Neural cell (in vitro differentiated cells): ENCODE measurements at regions not wholly inside any gene's neighbourhood (a gene's known extent, or its start where the extent isn't known, plus 50 kb on each side); places are given as distances from the start of the nearest gene placed in this dataset.

Experiments
- CTCF ChIP-seq: fragments of 450-650 bp; IDR thresholded peaks from 2 replicates; pipeline ENCODE4 v1.5.1; 2014; ENCODE audit warnings: antibody characterized with exemption, mild to moderate bottlenecking, moderate library complexity; ENCODE audit not compliant: poor library complexity, severe bottlenecking
- EP300 ChIP-seq: fragments of 450-650 bp; conservative IDR thresholded peaks from 2 replicates; pipeline ENCODE4 v1.6.1; 2014; ENCODE audit warnings: antibody characterized with exemption, mild to moderate bottlenecking, moderate library complexity; ENCODE audit not compliant: poor library complexity, severe bottlenecking
- EZH2 ChIP-seq: fragments of 200-600, 300-800 bp; shearing (Covaris generic), sonication (generic); IDR thresholded peaks from 2 replicates; pipeline ENCODE4 v1.6.1; 2014; ENCODE audit warnings: antibody characterized with exemption, low read length, borderline replicate concordance, mild to moderate bottlenecking; ENCODE audit not compliant: insufficient read depth, poor library complexity, severe bottlenecking
- POLR2AphosphoS5 ChIP-seq: IDR thresholded peaks from 2 replicates; pipeline ENCODE4 v1.6.1; 2012

GRCh38 chr1:34270181-34270580, 93.5 kb downstream of the C1orf94 start:
- no peak for TF ChIP-seq CTCF
- no peak for TF ChIP-seq POLR2AphosphoS5
- no peak for TF ChIP-seq EZH2
- TF ChIP-seq EP300: no peak
